ENCODE measurements at regions not wholly inside any gene's neighbourhood (a gene's known extent, or its start where the extent isn't known, plus 50 kb on each side); places are given as distances from the start of the nearest gene placed in this dataset.

- Histone ChIP-seq H2BK15ac (ENCODE audit: low read length) (no peak overlapping the region), H3K9ac (replicated peaks in 1 of 4; ENCODE audit: extremely low read depth in 1 of 4, low read depth in 3 of 4, low read length in 3 of 4) (no peak overlapping the region), H2BK120ac (replicated peaks; ENCODE audit: low read depth, low read length) (no peak overlapping the region), H3K4ac (replicated peaks; ENCODE audit: insufficient read length, low read depth, low read length) (no peak overlapping the region), H2AK5ac (ENCODE audit: low read depth, low read length) (no peak overlapping the region), H3K4me2 (ENCODE audit: insufficient read depth in 1 of 2, low read depth in 2 of 2, low read length in 2 of 2) (no peak overlapping the region), H3K23ac (ENCODE audit: insufficient read length) (no peak overlapping the region), H4K91ac (replicated peaks; ENCODE audit: insufficient read length, low read length) (no peak overlapping the region), H3K79me1 (ENCODE audit: low read depth, low read length) (no peaks in the 10 kb centered on the region), H4K20me1 (replicated peaks in 1 of 2; ENCODE audit: control insufficient read depth in 1 of 2, insufficient read depth in 2 of 2, low read length in 2 of 2) (no peaks in the 10 kb centered on the region), H3K23me2 (ENCODE audit: low read depth, low read length) (no peaks in the 10 kb centered on the region), H3K9me3 (ENCODE audit: insufficient read depth in 2 of 2, low read depth in 1 of 2, low read length in 1 of 2) (no peaks in the 10 kb centered on the region), H2BK20ac (ENCODE audit: low read length) (no peak overlapping the region), H3K4me1 (replicated peaks in 1 of 4; ENCODE audit: control insufficient read depth in 3 of 4, insufficient read depth in 4 of 4, low read length in 3 of 4) (no peaks in the 10 kb centered on the region), H2BK12ac (ENCODE audit: low read depth, low read length) (no peak overlapping the region), H3K4me3 (ENCODE audit: extremely low read depth in 1 of 4, insufficient read depth in 2 of 4, low read depth in 3 of 4, low read length in 4 of 4) (no peak overlapping the region), H3K27me3 (replicated peaks in 1 of 4; ENCODE audit: control insufficient read depth in 3 of 4, extremely low read depth in 1 of 4, insufficient read depth in 3 of 4, low read length in 3 of 4) (no peaks in the 10 kb centered on the region), H3K79me2 (ENCODE audit: control insufficient read depth in 1 of 2, insufficient read depth in 2 of 2, low read length in 2 of 2) (no peaks in the 10 kb centered on the region), H4K5ac (ENCODE audit: insufficient read length, low read depth, low read length) (no peak overlapping the region), H3K56ac (replicated peaks; ENCODE audit: insufficient read length, low read depth, low read length) (no peak overlapping the region), H3K18ac (ENCODE audit: extremely low read depth, low read length) (no peak overlapping the region), H4K8ac (ENCODE audit: extremely low read depth, insufficient read depth, low read length) (no peak overlapping the region), H3K14ac (ENCODE audit: insufficient read length) (no peak overlapping the region), H3K27ac (ENCODE audit: low read depth, low read length) (no peak overlapping the region), H2BK5ac (ENCODE audit: low read depth, low read length) (no peak overlapping the region), H2AFZ (ENCODE audit: low read length) (no peak overlapping the region), H3K36me3 (ENCODE audit: control insufficient read depth in 2 of 4, insufficient read depth in 4 of 4, low read length in 3 of 4) (no peaks in the 10 kb centered on the region)
- FAIRE-seq (no peak), DNase-seq (ENCODE audit: low read depth in 1 of 2, low spot score in 2 of 2) (no peak)
- CTCF ChIA-PET (ENCODE audit: partially characterized antibody): interaction anchor here (3.3 kb wide), 1 partner anchor 9 kb away, joined by 11 read pairs; no protein-coding TSS in a partner anchor
- 92% methylated on average over 3 of the region's 3 CpGs; no CpG with 5 or more reads in 1 of the 2 experiments for WGBS, 2 experiments (ENCODE audit: extremely low coverage in 1 of 2, insufficient coverage in 1 of 2, insufficient read length in 1 of 2, insufficient replicate concordance in 2 of 2, low coverage in 1 of 2, low lambda C conversion rate in 2 of 2, missing lambda C conversion rate in 1 of 2)
- POLR2A ChIA-PET (ENCODE audit: partially characterized antibody): no interaction called here
- TF ChIP-seq EP300 (IDR thresholded peaks at IDR 0.05; ENCODE audit: borderline replicate concordance in 1 of 2, low read depth in 2 of 2, low read length in 2 of 2) (no peak), SP4 (IDR thresholded peaks at IDR 0.05; ENCODE audit: low read length) (no peak), CEBPB (IDR thresholded peaks at IDR 0.05; ENCODE audit: low read depth, low read length) (no peak), CREB1 (IDR thresholded peaks at IDR 0.05) (no peak), POLR2AphosphoS5 (IDR thresholded peaks at IDR 0.05; ENCODE audit: low read depth, low read length) (no peak), GTF2F1 (IDR thresholded peaks at IDR 0.05; ENCODE audit: borderline replicate concordance, low read depth, low read length) (no peak), YY1 (IDR thresholded peaks at IDR 0.05; ENCODE audit: low read depth, low read length) (no peak), SUZ12 (IDR thresholded peaks at IDR 0.05; ENCODE audit: low read length) (no peak), HDAC6 (IDR thresholded peaks at IDR 0.05; ENCODE audit: low read depth, low read length) (no peak), ATF3 (IDR thresholded peaks at IDR 0.05; ENCODE audit: insufficient read depth, low read depth, low read length) (no peak), USF2 (IDR thresholded peaks at IDR 0.05; ENCODE audit: low read length) (no peak), CBX8 (IDR thresholded peaks at IDR 0.05; ENCODE audit: borderline replicate concordance, low read depth, low read length) (no peak), GABPA (IDR thresholded peaks at IDR 0.05; ENCODE audit: borderline replicate concordance, insufficient read depth, low read length) (no peak)
These were observed 150.9 kb downstream of the POLR1F start for GRCh38 chr7:19557726-19558465.

Measured in H1 (cell line).